ENCODE measurements at regions not wholly inside any gene's neighbourhood (a gene's known extent, or its start where the extent isn't known, plus 50 kb on each side); places are given as distances from the start of the nearest gene placed in this dataset.

DNA sequence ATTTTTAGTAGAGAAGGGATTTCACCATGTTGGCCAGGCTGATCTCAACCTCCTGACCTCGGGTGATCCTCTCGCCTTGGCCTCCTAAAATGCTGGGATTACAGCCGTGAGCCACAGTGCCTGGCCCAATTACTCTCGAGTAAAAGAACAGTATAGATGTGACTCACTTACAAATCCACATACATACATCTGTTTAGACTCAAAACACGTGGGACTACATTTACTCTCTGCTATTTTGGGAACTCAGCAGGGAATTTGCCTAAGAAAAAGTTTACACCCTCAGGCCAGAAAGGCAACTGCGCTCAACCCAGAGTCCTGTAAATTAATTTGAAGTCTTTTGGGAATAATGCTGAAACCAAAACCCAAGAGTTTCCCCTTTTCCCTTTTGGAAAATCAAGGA lies 289.7 kb downstream of the KLF6 start:
- Histone ChIP-seq H3K4me2 (ENCODE audit: extremely low read depth, insufficient read depth, low read length) (no peak overlapping the region), H3K27ac (ENCODE audit: insufficient read depth, low read length) (peak overlapping the region; percentile 57), H3K27me3 (ENCODE audit: control insufficient read depth, insufficient read depth, low read length) (no peaks in the 10 kb centered on the region), H4K20me1 (ENCODE audit: control insufficient read depth, extremely low read depth, insufficient read depth, low read length) (no peaks in the 10 kb centered on the region), H3K4me1 (ENCODE audit: control insufficient read depth, extremely low read depth, insufficient read depth, low read length) (peaks cover 7% of the 10 kb centered on the region), H3K4me3 (replicated peaks in 1 of 4; ENCODE audit: control extremely low read depth in 1 of 4, insufficient read depth in 1 of 4, low read depth in 3 of 4, low read length in 4 of 4) (no peak overlapping the region), H3K9ac (ENCODE audit: insufficient read depth, low read length) (no peak overlapping the region), H2AFZ (ENCODE audit: low read length) (no peak overlapping the region), H3K79me2 (ENCODE audit: control insufficient read depth, insufficient read depth, low read length) (no peaks in the 10 kb centered on the region), H3K9me3 (ENCODE audit: control insufficient read depth, insufficient read depth, low read depth, low read length) (no peaks in the 10 kb centered on the region), H3K36me3 (ENCODE audit: control insufficient read depth, insufficient read depth, low read length) (no peaks in the 10 kb centered on the region)
- TF ChIP-seq, protein P1, sequence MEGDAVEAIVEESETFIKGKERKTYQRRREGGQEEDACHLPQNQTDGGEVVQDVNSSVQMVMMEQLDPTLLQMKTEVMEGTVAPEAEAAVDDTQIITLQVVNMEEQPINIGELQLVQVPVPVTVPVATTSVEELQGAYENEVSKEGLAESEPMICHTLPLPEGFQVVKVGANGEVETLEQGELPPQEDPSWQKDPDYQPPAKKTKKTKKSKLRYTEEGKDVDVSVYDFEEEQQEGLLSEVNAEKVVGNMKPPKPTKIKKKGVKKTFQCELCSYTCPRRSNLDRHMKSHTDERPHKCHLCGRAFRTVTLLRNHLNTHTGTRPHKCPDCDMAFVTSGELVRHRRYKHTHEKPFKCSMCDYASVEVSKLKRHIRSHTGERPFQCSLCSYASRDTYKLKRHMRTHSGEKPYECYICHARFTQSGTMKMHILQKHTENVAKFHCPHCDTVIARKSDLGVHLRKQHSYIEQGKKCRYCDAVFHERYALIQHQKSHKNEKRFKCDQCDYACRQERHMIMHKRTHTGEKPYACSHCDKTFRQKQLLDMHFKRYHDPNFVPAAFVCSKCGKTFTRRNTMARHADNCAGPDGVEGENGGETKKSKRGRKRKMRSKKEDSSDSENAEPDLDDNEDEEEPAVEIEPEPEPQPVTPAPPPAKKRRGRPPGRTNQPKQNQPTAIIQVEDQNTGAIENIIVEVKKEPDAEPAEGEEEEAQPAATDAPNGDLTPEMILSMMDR (conservative IDR thresholded peaks at IDR 0.05 in 1 of 2, IDR thresholded peaks at IDR 0.05 in 1 of 2; ENCODE audit: low read depth in 1 of 2, low read length in 2 of 2), result no peak
- TF ChIP-seq EZH2 (IDR thresholded peaks at IDR 0.05; ENCODE audit: low read length, missing control alignments), result no peak
- no peak for DNase-seq (ENCODE audit: low read depth in 2 of 2)

DNA sequence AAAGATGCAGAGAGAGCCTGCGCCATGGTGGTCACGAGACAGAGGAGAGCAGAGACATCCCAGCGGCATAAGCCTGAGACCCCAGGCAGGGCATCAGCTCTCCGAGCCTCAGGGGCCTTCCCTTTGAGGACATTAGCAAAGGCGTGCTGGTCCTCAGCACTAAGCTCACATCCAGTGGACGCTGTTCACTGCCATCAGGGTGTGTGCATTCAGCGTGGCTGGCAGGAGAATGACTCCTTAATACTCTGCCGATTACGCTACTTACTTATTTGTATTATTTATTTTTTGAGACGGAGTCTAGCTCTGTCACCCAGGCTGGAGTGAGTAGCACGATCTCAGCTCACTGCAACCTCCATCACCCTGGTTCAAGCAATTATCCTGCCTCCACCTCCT lies 290.2 kb downstream of the KLF6 start:
- peak overlapping the region; percentile 57 for H3K27ac ChIP-seq (ENCODE audit: insufficient read depth, low read length)
- H3K9ac ChIP-seq (ENCODE audit: insufficient read depth, low read length), result peak overlapping the region; percentile 2
- H3K9me3 ChIP-seq (ENCODE audit: control insufficient read depth, insufficient read depth, low read depth, low read length), result no peaks in the 10 kb centered on the region
- no peak for TF ChIP-seq EZH2 (IDR thresholded peaks at IDR 0.05; ENCODE audit: low read length, missing control alignments)
- TF ChIP-seq, protein P1 (conservative IDR thresholded peaks at IDR 0.05 in 1 of 2, IDR thresholded peaks at IDR 0.05 in 1 of 2; ENCODE audit: low read depth in 1 of 2, low read length in 2 of 2), result no peak
- peaks cover 7% of the 10 kb centered on the region for H3K4me1 ChIP-seq (ENCODE audit: control insufficient read depth, extremely low read depth, insufficient read depth, low read length)
- DNase-seq (ENCODE audit: low read depth in 2 of 2), result no peak
- H4K20me1 ChIP-seq (ENCODE audit: control insufficient read depth, extremely low read depth, insufficient read depth, low read length), result no peaks in the 10 kb centered on the region
- H3K79me2 ChIP-seq (ENCODE audit: control insufficient read depth, insufficient read depth, low read length), result no peaks in the 10 kb centered on the region
- no peak overlapping the region for H2AFZ ChIP-seq (ENCODE audit: low read length)
- no peaks in the 10 kb centered on the region for H3K36me3 ChIP-seq (ENCODE audit: control insufficient read depth, insufficient read depth, low read length)
- no peaks in the 10 kb centered on the region for H3K27me3 ChIP-seq (ENCODE audit: control insufficient read depth, insufficient read depth, low read length)
- H3K4me3 ChIP-seq (replicated peaks in 1 of 4; ENCODE audit: control extremely low read depth in 1 of 4, insufficient read depth in 1 of 4, low read depth in 3 of 4, low read length in 4 of 4), result peak overlapping the region in 1 of 4 experiments; percentile 18
- peak overlapping the region; percentile 3 for H3K4me2 ChIP-seq (ENCODE audit: extremely low read depth, insufficient read depth, low read length)

DNA sequence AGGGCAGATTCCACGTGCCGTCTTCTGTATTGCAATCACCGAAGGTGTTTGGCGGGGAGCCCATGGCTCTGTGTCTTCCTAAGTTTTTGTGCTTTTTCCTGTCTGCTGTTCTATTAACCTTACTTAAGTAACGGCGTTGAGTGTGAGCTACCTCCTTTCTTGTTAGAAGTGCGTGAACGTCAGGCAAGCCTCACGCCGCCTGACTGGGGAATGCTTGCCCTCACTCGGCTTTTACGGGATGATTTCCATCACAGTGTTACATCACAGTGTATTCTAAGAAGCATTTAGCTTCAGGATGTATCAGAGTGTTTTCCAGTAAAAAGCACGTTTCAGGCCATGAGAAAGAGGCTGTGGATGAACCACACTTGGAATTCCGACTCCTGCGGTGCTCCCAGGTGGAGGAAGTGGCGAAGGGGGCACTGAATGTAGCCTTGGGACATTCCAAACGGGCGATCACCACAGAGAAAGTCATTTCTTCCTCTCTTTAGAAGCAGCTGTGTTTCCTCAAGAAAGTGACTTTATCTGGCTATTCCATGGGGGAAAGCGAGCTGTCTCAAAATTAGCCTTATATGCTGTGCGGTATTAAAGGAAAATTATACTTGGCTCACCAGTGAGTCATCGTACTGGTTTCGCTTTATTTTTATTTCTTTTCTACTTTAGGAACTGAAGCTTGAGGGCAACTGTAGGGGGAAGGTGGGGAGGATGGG lies 290.7 kb downstream of the KLF6 start:
- no peaks in the 10 kb centered on the region for H3K79me2 ChIP-seq (ENCODE audit: control insufficient read depth, insufficient read depth, low read length)
- peak overlapping the region; percentile 2 for H3K9ac ChIP-seq (ENCODE audit: insufficient read depth, low read length)
- no peaks in the 10 kb centered on the region for H3K27me3 ChIP-seq (ENCODE audit: control insufficient read depth, insufficient read depth, low read length)
- TF ChIP-seq, protein P1 (conservative IDR thresholded peaks at IDR 0.05 in 1 of 2, IDR thresholded peaks at IDR 0.05 in 1 of 2; ENCODE audit: low read depth in 1 of 2, low read length in 2 of 2), result no peak
- no peak for TF ChIP-seq EZH2 (IDR thresholded peaks at IDR 0.05; ENCODE audit: low read length, missing control alignments)
- H3K36me3 ChIP-seq (ENCODE audit: control insufficient read depth, insufficient read depth, low read length), result no peaks in the 10 kb centered on the region
- H3K4me3 ChIP-seq (replicated peaks in 1 of 4; ENCODE audit: control extremely low read depth in 1 of 4, insufficient read depth in 1 of 4, low read depth in 3 of 4, low read length in 4 of 4), result peak overlapping the region in 1 of 4 experiments; percentile 18
- no peaks in the 10 kb centered on the region for H3K9me3 ChIP-seq (ENCODE audit: control insufficient read depth, insufficient read depth, low read depth, low read length)
- peaks cover 7% of the 10 kb centered on the region for H3K4me1 ChIP-seq (ENCODE audit: control insufficient read depth, extremely low read depth, insufficient read depth, low read length)
- peak overlapping the region; percentile 24 for H2AFZ ChIP-seq (ENCODE audit: low read length)
- peak; percentile 18 to 61 for DNase-seq (ENCODE audit: low read depth in 2 of 2)
- H3K4me2 ChIP-seq (ENCODE audit: extremely low read depth, insufficient read depth, low read length), result peak overlapping the region; percentile 29
- H3K27ac ChIP-seq (ENCODE audit: insufficient read depth, low read length), result peak overlapping the region; percentile 57
- no peaks in the 10 kb centered on the region for H4K20me1 ChIP-seq (ENCODE audit: control insufficient read depth, extremely low read depth, insufficient read depth, low read length)
